ENCODE measurements at regions not wholly inside any gene's neighbourhood (a gene's known extent, or its start where the extent isn't known, plus 50 kb on each side); places are given as distances from the start of the nearest gene placed in this dataset.

- POLR2A ChIA-PET: no interaction called here
- in situ Hi-C loops (cut with HindIII; ENCODE audit: extremely low pct_ligation_motif_present, low pct_unique_long_range_greater_than_20kb): no loop called here
- ATAC-seq: no peak
Measured at GRCh38 chr4:141403782-141404181, 183.1 kb downstream of the ZNF330 start.

More at GRCh38 chr4:141403782-141404181, 183.1 kb downstream of the ZNF330 start:
- Histone ChIP-seq H3K4me2 (ENCODE audit: low read depth, low read length) (no peak overlapping the region), H3K27ac (ENCODE audit: extremely low read length, insufficient read depth, low read length) (no peak overlapping the region), H3K9me3 (ENCODE audit: low read length) (no peaks in the 10 kb centered on the region), H3K36me3 (replicated peaks in 1 of 2; ENCODE audit: control insufficient read depth in 1 of 2, insufficient read depth in 2 of 2, low read length in 2 of 2) (no peaks in the 10 kb centered on the region), H4K20me1 (ENCODE audit: insufficient read depth, low read length) (no peaks in the 10 kb centered on the region), H3K4me3 (replicated peaks in 1 of 3; ENCODE audit: insufficient read depth in 1 of 3, low read depth in 2 of 3, low read length in 3 of 3) (no peak overlapping the region), H3K4me1 (ENCODE audit: insufficient read depth, low read length) (no peaks in the 10 kb centered on the region), H3K27me3 (ENCODE audit: control insufficient read depth in 1 of 2, insufficient read depth in 2 of 2, low read length in 2 of 2) (no peaks in the 10 kb centered on the region), H3K79me2 (ENCODE audit: insufficient read depth, low read length) (no peaks in the 10 kb centered on the region), H3K9ac (ENCODE audit: insufficient read depth, low read depth, low read length) (no peak overlapping the region), H2AFZ (ENCODE audit: low read length) (no peak overlapping the region)
- whole genome bisulfite sequencing (ENCODE audit: low lambda C conversion rate): 6% methylated on average over 2 of the region's 2 CpGs
- FAIRE-seq (no peak), DNase-seq (ENCODE audit: low spot score) (no peak)
- intact Hi-C loops (cut with micrococcal nuclease; ENCODE audit: unreplicated experiment): no loop called here
- BruUV-seq (replicated peaks): no TSS peak
- CTCF ChIA-PET (ENCODE audit: low intra/inter-chr PET ratio, low total read pairs): no interaction called here
- TF ChIP-seq SMAD3 (CRISPR knock-in tag; IDR thresholded peaks at IDR 0.05) (no peak), NFE2L2 (IDR thresholded peaks at IDR 0.05; ENCODE audit: low read length) (no peak), ZFP1 (CRISPR knock-in tag; IDR thresholded peaks at IDR 0.05) (no peak), ATF3 (CRISPR knock-in tag; IDR thresholded peaks at IDR 0.05) (no peak), BRF2 (CRISPR knock-in tag; IDR thresholded peaks at IDR 0.05) (no peak), SMC3 (IDR thresholded peaks at IDR 0.05; ENCODE audit: low read length) (no peak)
- TF ChIP-seq, protein P1, sequence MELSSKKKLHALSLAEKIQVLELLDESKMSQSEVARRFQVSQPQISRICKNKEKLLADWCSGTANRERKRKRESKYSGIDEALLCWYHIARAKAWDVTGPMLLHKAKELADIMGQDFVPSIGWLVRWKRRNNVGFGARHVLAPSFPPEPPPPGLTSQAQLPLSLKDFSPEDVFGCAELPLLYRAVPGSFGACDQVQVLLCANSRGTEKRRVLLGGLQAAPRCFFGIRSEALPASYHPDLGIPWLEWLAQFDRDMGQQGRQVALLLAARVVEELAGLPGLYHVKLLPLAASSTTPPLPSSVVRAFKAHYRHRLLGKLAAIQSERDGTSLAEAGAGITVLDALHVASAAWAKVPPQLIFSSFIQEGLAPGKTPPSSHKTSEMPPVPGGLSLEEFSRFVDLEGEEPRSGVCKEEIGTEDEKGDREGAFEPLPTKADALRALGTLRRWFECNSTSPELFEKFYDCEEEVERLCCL (CRISPR knock-in tag; IDR thresholded peaks at IDR 0.05; ENCODE audit: borderline replicate concordance): no peak
- TF ChIP-seq, protein P2, sequence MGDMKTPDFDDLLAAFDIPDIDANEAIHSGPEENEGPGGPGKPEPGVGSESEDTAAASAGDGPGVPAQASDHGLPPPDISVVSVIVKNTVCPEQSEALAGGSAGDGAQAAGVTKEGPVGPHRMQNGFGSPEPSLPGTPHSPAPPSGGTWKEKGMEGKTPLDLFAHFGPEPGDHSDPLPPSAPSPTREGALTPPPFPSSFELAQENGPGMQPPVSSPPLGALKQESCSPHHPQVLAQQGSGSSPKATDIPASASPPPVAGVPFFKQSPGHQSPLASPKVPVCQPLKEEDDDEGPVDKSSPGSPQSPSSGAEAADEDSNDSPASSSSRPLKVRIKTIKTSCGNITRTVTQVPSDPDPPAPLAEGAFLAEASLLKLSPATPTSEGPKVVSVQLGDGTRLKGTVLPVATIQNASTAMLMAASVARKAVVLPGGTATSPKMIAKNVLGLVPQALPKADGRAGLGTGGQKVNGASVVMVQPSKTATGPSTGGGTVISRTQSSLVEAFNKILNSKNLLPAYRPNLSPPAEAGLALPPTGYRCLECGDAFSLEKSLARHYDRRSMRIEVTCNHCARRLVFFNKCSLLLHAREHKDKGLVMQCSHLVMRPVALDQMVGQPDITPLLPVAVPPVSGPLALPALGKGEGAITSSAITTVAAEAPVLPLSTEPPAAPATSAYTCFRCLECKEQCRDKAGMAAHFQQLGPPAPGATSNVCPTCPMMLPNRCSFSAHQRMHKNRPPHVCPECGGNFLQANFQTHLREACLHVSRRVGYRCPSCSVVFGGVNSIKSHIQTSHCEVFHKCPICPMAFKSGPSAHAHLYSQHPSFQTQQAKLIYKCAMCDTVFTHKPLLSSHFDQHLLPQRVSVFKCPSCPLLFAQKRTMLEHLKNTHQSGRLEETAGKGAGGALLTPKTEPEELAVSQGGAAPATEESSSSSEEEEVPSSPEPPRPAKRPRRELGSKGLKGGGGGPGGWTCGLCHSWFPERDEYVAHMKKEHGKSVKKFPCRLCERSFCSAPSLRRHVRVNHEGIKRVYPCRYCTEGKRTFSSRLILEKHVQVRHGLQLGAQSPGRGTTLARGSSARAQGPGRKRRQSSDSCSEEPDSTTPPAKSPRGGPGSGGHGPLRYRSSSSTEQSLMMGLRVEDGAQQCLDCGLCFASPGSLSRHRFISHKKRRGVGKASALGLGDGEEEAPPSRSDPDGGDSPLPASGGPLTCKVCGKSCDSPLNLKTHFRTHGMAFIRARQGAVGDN (CRISPR knock-in tag; IDR thresholded peaks at IDR 0.05): no peak
- TF ChIP-seq, protein P3, sequence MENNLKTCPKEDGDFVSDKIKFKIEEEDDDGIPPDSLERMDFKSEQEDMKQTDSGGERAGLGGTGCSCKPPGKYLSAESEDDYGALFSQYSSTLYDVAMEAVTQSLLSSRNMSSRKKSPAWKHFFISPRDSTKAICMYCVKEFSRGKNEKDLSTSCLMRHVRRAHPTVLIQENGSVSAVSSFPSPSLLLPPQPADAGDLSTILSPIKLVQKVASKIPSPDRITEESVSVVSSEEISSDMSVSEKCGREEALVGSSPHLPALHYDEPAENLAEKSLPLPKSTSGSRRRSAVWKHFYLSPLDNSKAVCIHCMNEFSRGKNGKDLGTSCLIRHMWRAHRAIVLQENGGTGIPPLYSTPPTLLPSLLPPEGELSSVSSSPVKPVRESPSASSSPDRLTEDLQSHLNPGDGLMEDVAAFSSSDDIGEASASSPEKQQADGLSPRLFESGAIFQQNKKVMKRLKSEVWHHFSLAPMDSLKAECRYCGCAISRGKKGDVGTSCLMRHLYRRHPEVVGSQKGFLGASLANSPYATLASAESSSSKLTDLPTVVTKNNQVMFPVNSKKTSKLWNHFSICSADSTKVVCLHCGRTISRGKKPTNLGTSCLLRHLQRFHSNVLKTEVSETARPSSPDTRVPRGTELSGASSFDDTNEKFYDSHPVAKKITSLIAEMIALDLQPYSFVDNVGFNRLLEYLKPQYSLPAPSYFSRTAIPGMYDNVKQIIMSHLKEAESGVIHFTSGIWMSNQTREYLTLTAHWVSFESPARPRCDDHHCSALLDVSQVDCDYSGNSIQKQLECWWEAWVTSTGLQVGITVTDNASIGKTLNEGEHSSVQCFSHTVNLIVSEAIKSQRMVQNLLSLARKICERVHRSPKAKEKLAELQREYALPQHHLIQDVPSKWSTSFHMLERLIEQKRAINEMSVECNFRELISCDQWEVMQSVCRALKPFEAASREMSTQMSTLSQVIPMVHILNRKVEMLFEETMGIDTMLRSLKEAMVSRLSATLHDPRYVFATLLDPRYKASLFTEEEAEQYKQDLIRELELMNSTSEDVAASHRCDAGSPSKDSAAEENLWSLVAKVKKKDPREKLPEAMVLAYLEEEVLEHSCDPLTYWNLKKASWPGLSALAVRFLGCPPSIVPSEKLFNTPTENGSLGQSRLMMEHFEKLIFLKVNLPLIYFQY (CRISPR knock-in tag; IDR thresholded peaks at IDR 0.05; ENCODE audit: borderline replicate concordance): no peak
